ENCODE measurements at regions not wholly inside any gene's neighbourhood (a gene's known extent, or its start where the extent isn't known, plus 50 kb on each side); places are given as distances from the start of the nearest gene placed in this dataset.
A peak's percentile ranks its signal among the peaks of the same experiment; 100 is the strongest.

DNA sequence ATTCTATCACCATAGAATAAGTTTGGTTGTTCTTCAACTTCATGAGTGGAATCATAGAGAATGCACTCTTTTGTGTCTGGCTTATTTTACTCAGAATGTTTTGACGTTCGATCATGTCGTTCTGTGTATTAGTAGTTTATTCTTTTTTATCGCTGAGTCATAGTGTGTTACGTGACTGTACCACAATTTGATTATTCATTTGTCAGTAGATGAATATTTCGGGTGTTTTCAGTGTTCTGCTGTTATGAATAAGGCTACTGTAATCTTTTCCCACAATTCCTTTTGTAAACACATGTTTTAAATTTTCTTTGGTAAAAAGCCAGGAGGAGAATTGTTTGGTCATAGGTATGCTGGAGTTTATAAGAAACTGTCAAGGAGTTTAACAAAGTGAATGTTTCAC lies 279.9 kb upstream of the B3GAT1 start:
- DNase-seq (ENCODE audit: low read depth in 1 of 2, low spot score in 2 of 2) (no peak), FAIRE-seq (no peak)
- Histone ChIP-seq H3K23me2 (ENCODE audit: low read depth, low read length) (no peaks in the 10 kb centered on the region; the same call in 1 of the 2 replicates), H3K4me3 (ENCODE audit: extremely low read depth in 1 of 4, insufficient read depth in 2 of 4, low read depth in 3 of 4, low read length in 4 of 4) (no peak overlapping the region), H3K23ac (ENCODE audit: insufficient read length) (no peak overlapping the region), H3K9me3 (ENCODE audit: insufficient read depth in 2 of 2, low read depth in 1 of 2, low read length in 1 of 2) (no peaks in the 10 kb centered on the region), H3K9ac (replicated peaks in 1 of 4; ENCODE audit: extremely low read depth in 1 of 4, low read depth in 3 of 4, low read length in 3 of 4) (no peak overlapping the region), H2BK15ac (ENCODE audit: low read length) (no peak overlapping the region), H3K4me1 (replicated peaks in 1 of 4; ENCODE audit: control insufficient read depth in 3 of 4, insufficient read depth in 4 of 4, low read length in 3 of 4) (no peaks in the 10 kb centered on the region), H3K79me1 (ENCODE audit: low read depth, low read length) (no peaks in the 10 kb centered on the region), H4K8ac (ENCODE audit: extremely low read depth, insufficient read depth, low read length) (no peak overlapping the region), H3K79me2 (ENCODE audit: control insufficient read depth in 1 of 2, insufficient read depth in 2 of 2, low read length in 2 of 2) (no peaks in the 10 kb centered on the region), H3K14ac (ENCODE audit: insufficient read length) (no peak overlapping the region), H3K27me3 (replicated peaks in 1 of 4; ENCODE audit: control insufficient read depth in 3 of 4, extremely low read depth in 1 of 4, insufficient read depth in 3 of 4, low read length in 3 of 4) (no peaks in the 10 kb centered on the region), H2BK120ac (replicated peaks; ENCODE audit: low read depth, low read length) (no peak overlapping the region), H2BK12ac (ENCODE audit: low read depth, low read length) (no peak overlapping the region), H2BK5ac (ENCODE audit: low read depth, low read length) (no peak overlapping the region), H2AK5ac (ENCODE audit: low read depth, low read length) (no peak overlapping the region), H4K20me1 (replicated peaks in 1 of 2; ENCODE audit: control insufficient read depth in 1 of 2, insufficient read depth in 2 of 2, low read length in 2 of 2) (no peaks in the 10 kb centered on the region), H2AFZ (ENCODE audit: low read length) (no peak overlapping the region), H4K91ac (replicated peaks; ENCODE audit: insufficient read length, low read length) (no peak overlapping the region), H3K36me3 (ENCODE audit: control insufficient read depth in 2 of 4, insufficient read depth in 4 of 4, low read length in 3 of 4) (no peaks in the 10 kb centered on the region), H3K4ac (replicated peaks; ENCODE audit: insufficient read length, low read depth, low read length) (no peak overlapping the region), H2BK20ac (ENCODE audit: low read length) (no peak overlapping the region), H3K4me2 (ENCODE audit: insufficient read depth in 1 of 2, low read depth in 2 of 2, low read length in 2 of 2) (no peak overlapping the region), H3K27ac (ENCODE audit: low read depth, low read length) (no peak overlapping the region), H4K5ac (ENCODE audit: insufficient read length, low read depth, low read length) (no peak overlapping the region), H3K56ac (replicated peaks; ENCODE audit: insufficient read length, low read depth, low read length) (no peak overlapping the region), H3K18ac (ENCODE audit: extremely low read depth, low read length) (no peak overlapping the region)
- TF ChIP-seq TAF7 (optimal IDR thresholded peaks at IDR 0.05; ENCODE audit: borderline replicate concordance, low read depth, low read length) (no peak), BACH1 (IDR thresholded peaks at IDR 0.05; ENCODE audit: low read length) (0 out of 2 replicates have a peak, but pooled peaks have one; percentile 34), RFX5 (IDR thresholded peaks at IDR 0.05; ENCODE audit: borderline replicate concordance, low read depth, low read length) (no peak), MAFK (IDR thresholded peaks at IDR 0.05; ENCODE audit: low read depth, low read length) (peak; percentile 8; the same call in 1 of the 2 replicates)
- 82% methylated on average over 6 of the region's 6 CpGs; no CpG with 5 or more reads in 1 of the 2 experiments for WGBS, 2 experiments (ENCODE audit: extremely low coverage in 1 of 2, insufficient coverage in 1 of 2, insufficient read length in 1 of 2, insufficient replicate concordance in 2 of 2, low coverage in 1 of 2, low lambda C conversion rate in 2 of 2, missing lambda C conversion rate in 1 of 2)
- CTCF ChIA-PET (ENCODE audit: partially characterized antibody): interaction anchor here (1.6 kb wide), 1 partner anchor 34 kb away, joined by 4 read pairs; no protein-coding TSS in a partner anchor
- POLR2A ChIA-PET (ENCODE audit: partially characterized antibody): no interaction called here
